Cardiac muscle cell (in vitro differentiated cells and primary cell): ENCODE measurements at regions not wholly inside any gene's neighbourhood (a gene's known extent, or its start where the extent isn't known, plus 50 kb on each side); places are given as distances from the start of the nearest gene placed in this dataset.
"Not testable (repeated sequence)": the region's sequence is repeated elsewhere in the genome, so short reads cannot be mapped to it uniquely, and the experiment has no call there.

Experiments
- DNase-seq, 2 donors: peaks; one replicate each; pipeline versions ENCODE4 v3.0.0 to v3.0.0-alpha.2; 2010 to 2017; ENCODE audit warnings: low read depth in 1 of 2, low spot score in 1 of 2
- H3K27ac ChIP-seq: fragments of 200-600 bp; sonication (generic); 2 replicates; pipeline ENCODE4 v1.5.1; 2016
- H3K27me3 ChIP-seq: fragments of 200-600 bp; sonication (generic); 2 replicates; pipeline ENCODE4 v1.6.0; 2016; ENCODE audit warnings: control low read depth
- H3K36me3 ChIP-seq: fragments of 200-600 bp; sonication (generic); 2 replicates; pipeline ENCODE4 v1.5.1; 2016; ENCODE audit warnings: control low read depth
- H3K4me1 ChIP-seq: fragments of 200-600 bp; sonication (generic); 2 replicates; pipeline ENCODE4 v1.8.1; 2017; ENCODE audit warnings: low read depth, mild to moderate bottlenecking, mixed run types
- H3K4me3 ChIP-seq: fragments of 200-600 bp; sonication (generic); 2 replicates; pipeline ENCODE4 v1.5.1; 2016; ENCODE audit warnings: mild to moderate bottlenecking
- H3K9me3 ChIP-seq: fragments of 200-600 bp; sonication (generic); 2 replicates; pipeline ENCODE4 v1.5.1; 2017; ENCODE audit warnings: low read depth, mild to moderate bottlenecking, control low read depth
- CTCF ChIP-seq: IDR thresholded peaks from 2 replicates; pipeline ENCODE4 v1.5.1; 2012; ENCODE audit warnings: low read depth, mild to moderate bottlenecking, low read length

GRCh38 chr1:199948587-199949280 is 78.8 kb upstream of the NR5A2 start:
- Histone ChIP-seq H3K9me3 (no peaks in the 10 kb centered on the region), H3K4me3 (no peak overlapping the region), H3K27me3 (no peaks in the 10 kb centered on the region), H3K36me3 (no peaks in the 10 kb centered on the region), H3K4me1 (no peaks in the 10 kb centered on the region), H3K27ac (no peak overlapping the region)
- TF ChIP-seq CTCF = no peak
- no peak for DNase-seq

DNA sequence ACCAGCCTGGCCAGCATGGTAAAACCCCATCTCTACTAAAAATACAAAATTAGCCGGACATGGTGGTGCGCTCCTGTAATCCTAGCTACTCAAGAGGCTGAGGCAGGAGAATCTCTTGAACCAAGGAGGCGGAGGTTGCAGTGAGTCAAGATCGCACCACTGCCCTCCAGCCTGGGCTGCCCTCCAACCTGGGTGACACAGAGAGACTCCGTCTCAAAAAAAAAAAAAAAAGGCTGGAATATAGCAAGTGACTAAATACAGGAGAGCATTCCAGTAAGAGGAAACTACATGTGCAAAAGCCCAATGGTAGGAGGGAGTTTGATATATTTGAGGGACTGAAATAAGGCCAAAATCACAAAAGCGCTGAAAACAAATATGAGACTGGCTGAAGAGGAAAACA is 76.5 kb upstream of the NR5A2 start:
- H3K4me1 ChIP-seq, H3K27ac ChIP-seq, H3K4me3 ChIP-seq, H3K9me3 ChIP-seq, H3K36me3 ChIP-seq, H3K27me3 ChIP-seq, DNase-seq: not testable (repeated sequence)

- TF ChIP-seq CTCF = no peak
- no peaks in the 10 kb centered on the region for H3K36me3 ChIP-seq
- no peaks in the 10 kb centered on the region for H3K27me3 ChIP-seq
- H3K9me3 ChIP-seq = no peaks in the 10 kb centered on the region
- H3K4me1 ChIP-seq = no peaks in the 10 kb centered on the region
- H3K27ac ChIP-seq = no peak overlapping the region
- no peak for DNase-seq
- no peak overlapping the region for H3K4me3 ChIP-seq
Observed at GRCh38 chr1:199953651-199954050, 73.9 kb upstream of the NR5A2 start.

- peak in 1 of 2 donors; percentile 46 for DNase-seq
Observed at GRCh38 chr1:199954699-199955098, 72.8 kb upstream of the NR5A2 start.

DNA sequence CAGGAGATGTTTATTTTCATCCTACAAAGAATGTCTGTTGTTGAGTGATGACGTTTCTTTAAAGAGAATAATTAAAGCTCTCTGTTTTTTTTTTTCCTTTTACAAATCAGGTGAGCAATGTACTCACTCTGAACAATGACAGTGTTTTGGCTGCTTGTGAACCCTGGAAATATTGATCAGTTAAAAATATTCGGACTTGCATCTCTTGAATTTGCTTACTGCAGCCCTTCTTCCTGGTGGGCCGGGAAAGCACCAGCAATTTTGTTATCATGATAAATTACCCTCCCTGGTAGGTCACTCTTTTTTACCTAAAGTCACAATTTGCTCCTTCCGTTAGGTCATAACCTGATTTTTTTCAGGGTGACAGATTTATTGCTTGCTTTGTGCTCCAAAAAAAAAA is 72.3 kb upstream of the NR5A2 start:
- Histone ChIP-seq H3K4me3 (no peak overlapping the region), H3K4me1 (no peaks in the 10 kb centered on the region), H3K9me3 (no peaks in the 10 kb centered on the region), H3K36me3 (no peaks in the 10 kb centered on the region), H3K27me3 (no peaks in the 10 kb centered on the region), H3K27ac (no peak overlapping the region)
- no peak for DNase-seq
- no peak for TF ChIP-seq CTCF

More at GRCh38 chr1:199954699-199955098, 72.8 kb upstream of the NR5A2 start:
- H3K4me3 ChIP-seq = no peak overlapping the region
- H3K4me1 ChIP-seq = no peaks in the 10 kb centered on the region
- H3K27me3 ChIP-seq = no peaks in the 10 kb centered on the region
- H3K36me3 ChIP-seq = no peaks in the 10 kb centered on the region
- peak; percentile 29 for TF ChIP-seq CTCF
- H3K27ac ChIP-seq = no peak overlapping the region
- H3K9me3 ChIP-seq = no peaks in the 10 kb centered on the region

- Histone ChIP-seq H3K27ac (no peak overlapping the region), H3K4me1 (no peaks in the 10 kb centered on the region), H3K9me3 (no peaks in the 10 kb centered on the region), H3K36me3 (no peaks in the 10 kb centered on the region), H3K27me3 (no peaks in the 10 kb centered on the region), H3K4me3 (no peak overlapping the region)
- TF ChIP-seq CTCF = no peak
- DNase-seq = no peak
Observed at GRCh38 chr1:199956005-199956404, 71.5 kb upstream of the NR5A2 start.
